22Rv1 (cell line): ENCODE measurements at regions not wholly inside any gene's neighbourhood (a gene's known extent, or its start where the extent isn't known, plus 50 kb on each side); places are given as distances from the start of the nearest gene placed in this dataset.

ENCODE experiments used
- ZFX ChIP-seq: fragments of 450-650 bp; IDR thresholded peaks from 2 replicates; pipeline ENCODE4 v1.6.1; 2017; ENCODE audit warnings: antibody characterized with exemption, borderline replicate concordance
- TF ChIP-seq, protein P1 (sequence below): fragments of 450-650 bp; IDR thresholded peaks from 2 replicates; pipeline ENCODE4 v1.5.1; 2017; ENCODE audit warnings: mild to moderate bottlenecking

- TF ChIP-seq, protein P1, sequence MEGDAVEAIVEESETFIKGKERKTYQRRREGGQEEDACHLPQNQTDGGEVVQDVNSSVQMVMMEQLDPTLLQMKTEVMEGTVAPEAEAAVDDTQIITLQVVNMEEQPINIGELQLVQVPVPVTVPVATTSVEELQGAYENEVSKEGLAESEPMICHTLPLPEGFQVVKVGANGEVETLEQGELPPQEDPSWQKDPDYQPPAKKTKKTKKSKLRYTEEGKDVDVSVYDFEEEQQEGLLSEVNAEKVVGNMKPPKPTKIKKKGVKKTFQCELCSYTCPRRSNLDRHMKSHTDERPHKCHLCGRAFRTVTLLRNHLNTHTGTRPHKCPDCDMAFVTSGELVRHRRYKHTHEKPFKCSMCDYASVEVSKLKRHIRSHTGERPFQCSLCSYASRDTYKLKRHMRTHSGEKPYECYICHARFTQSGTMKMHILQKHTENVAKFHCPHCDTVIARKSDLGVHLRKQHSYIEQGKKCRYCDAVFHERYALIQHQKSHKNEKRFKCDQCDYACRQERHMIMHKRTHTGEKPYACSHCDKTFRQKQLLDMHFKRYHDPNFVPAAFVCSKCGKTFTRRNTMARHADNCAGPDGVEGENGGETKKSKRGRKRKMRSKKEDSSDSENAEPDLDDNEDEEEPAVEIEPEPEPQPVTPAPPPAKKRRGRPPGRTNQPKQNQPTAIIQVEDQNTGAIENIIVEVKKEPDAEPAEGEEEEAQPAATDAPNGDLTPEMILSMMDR = no peak
- TF ChIP-seq ZFX = no peak
These were observed 1202.9 kb upstream of the CELF4 start for GRCh38 chr18:38768504-38768903.
